Hepatocyte (in vitro differentiated cells): ENCODE measurements at regions not wholly inside any gene's neighbourhood (a gene's known extent, or its start where the extent isn't known, plus 50 kb on each side); places are given as distances from the start of the nearest gene placed in this dataset.

Experiments used
- EZH2phosphoT487 ChIP-seq: fragments of 200-600 bp; sonication (generic); IDR thresholded peaks from one replicate; pipeline ENCODE4 v1.6.1; 2018; ENCODE audit warnings: antibody characterized with exemption, mild to moderate bottlenecking, low read depth, moderate library complexity; ENCODE audit not compliant: unreplicated experiment, severe bottlenecking
- TF ChIP-seq, protein P1 (sequence below): fragments of 200-600 bp; sonication (generic); IDR thresholded peaks from 2 replicates; pipeline ENCODE4 v1.5.1; 2016; ENCODE audit warnings: antibody characterized with exemption, mild to moderate bottlenecking; ENCODE audit not compliant: poor library complexity

DNA sequence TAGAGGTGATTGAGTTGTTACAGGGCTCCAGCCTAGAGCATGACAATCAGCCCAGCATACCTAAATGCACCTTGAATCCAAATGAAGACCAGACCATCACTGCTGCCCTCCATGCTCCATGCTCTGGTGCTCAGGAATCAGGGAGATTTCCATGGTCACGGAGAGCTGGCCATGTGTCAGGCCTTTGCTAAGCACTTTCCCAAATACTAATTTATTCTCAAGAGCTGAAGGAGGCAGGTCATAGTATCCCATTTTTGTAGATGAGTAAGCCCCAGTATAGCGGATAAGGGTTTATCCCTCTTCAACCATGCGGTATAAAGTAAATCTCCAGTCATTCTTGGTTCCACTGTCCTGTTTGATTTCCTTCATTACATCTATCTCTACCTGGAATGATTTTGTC, 240.8 kb downstream of the TFAP2A start:
- TF ChIP-seq, protein P1, sequence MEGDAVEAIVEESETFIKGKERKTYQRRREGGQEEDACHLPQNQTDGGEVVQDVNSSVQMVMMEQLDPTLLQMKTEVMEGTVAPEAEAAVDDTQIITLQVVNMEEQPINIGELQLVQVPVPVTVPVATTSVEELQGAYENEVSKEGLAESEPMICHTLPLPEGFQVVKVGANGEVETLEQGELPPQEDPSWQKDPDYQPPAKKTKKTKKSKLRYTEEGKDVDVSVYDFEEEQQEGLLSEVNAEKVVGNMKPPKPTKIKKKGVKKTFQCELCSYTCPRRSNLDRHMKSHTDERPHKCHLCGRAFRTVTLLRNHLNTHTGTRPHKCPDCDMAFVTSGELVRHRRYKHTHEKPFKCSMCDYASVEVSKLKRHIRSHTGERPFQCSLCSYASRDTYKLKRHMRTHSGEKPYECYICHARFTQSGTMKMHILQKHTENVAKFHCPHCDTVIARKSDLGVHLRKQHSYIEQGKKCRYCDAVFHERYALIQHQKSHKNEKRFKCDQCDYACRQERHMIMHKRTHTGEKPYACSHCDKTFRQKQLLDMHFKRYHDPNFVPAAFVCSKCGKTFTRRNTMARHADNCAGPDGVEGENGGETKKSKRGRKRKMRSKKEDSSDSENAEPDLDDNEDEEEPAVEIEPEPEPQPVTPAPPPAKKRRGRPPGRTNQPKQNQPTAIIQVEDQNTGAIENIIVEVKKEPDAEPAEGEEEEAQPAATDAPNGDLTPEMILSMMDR = no peak
- TF ChIP-seq EZH2phosphoT487 = no peak
